Glomerular visceral epithelial cell (primary cell): ENCODE measurements at regions not wholly inside any gene's neighbourhood (a gene's known extent, or its start where the extent isn't known, plus 50 kb on each side); places are given as distances from the start of the nearest gene placed in this dataset.
"Not testable (repeated sequence)": the region's sequence is repeated elsewhere in the genome, so short reads cannot be mapped to it uniquely, and the experiment has no call there.

Experiments used
- DNase-seq: peaks from one replicate; pipeline ENCODE4 v3.0.0-alpha.2; 2016; ENCODE audit errors: extremely low spot score

DNA sequence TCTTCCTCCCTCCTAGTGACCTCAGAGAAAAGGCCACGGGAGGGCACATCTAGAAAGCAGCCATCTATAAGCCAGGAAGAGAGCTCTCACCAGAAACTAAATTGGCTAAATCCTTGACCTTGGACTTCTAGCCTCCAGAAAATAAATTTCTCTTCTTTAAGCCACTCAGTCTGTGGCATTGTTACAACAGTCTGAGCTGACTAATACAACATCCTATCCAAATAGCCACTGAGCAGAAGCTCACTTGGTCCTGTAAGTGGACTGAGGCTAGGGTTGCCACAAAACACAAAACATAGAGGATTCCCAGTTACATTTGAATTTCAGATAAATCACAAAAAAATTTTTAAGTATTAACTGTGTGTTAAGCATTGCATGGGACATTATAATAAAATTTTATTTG, 383.4 kb downstream of the MLLT3 start:
- DNase-seq = no peak

DNA sequence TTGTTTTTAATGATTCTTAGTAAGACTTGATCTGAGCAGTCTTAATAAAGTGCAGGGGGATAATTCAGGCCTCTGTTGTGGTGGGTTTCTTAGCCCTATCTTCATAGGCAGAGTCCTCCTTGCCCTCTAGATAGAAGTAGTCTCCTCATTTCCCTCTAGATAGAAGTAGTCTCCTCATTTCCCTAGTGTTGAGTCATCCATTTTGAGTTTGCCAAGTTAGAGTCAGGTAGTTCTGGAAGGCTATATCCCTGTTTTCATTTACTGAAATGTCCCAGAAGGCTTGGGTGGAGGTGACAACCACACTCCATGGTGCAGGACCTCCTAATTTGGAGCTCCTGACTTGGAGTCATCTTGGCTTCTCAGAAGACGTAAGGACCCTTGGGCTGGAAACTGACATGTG, 384.6 kb downstream of the MLLT3 start:
- DNase-seq = no peak

- DNase-seq = no peak
These were observed 385.6 kb downstream of the MLLT3 start for GRCh38 chr9:20236676-20237075.

- not testable (repeated sequence) for DNase-seq
These were observed 387.1 kb downstream of the MLLT3 start for GRCh38 chr9:20235206-20235605.

GRCh38 chr9:20228096-20228495, 394.2 kb downstream of the MLLT3 start:
- no peak for DNase-seq

- DNase-seq = no peak
These were observed 395.0 kb downstream of the MLLT3 start for GRCh38 chr9:20227166-20227874.

DNA sequence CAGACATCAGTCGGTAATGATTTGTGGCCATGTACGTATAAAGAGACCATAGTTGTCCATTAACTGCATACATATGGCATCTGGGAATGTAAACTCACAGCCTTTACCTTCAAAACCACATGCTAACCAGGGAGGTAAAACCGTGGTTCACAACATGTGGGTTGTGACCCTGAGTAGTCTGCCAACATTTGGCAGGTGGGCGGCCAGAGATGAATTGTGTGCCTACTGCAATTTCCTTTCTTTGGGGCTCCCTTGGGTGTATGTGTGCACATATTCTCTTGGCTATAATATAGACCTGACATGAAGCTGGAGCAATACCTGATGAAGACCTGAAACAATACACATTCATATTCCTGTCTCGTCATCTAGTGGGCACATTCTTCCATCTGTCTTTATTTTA, 396.0 kb downstream of the MLLT3 start:
- no peak for DNase-seq

DNA sequence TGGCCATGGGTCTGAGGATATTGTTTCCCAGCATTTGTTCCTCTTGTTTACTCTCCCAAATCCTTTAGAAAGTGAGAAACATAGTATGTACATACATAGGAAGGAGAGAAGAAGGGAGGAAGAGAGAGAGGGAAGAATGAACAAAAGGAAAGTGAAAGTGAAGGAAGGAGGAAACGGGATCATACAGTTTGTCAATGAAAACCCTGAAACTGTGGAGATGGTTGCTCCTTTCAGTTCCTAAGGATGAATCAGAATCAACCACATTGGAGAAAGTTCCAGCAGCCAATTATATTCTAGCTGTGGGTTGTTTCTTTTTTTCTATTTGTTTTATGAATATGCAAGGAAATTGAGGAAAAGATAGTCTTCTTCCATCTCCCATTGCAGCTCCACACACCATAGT, 396.5 kb downstream of the MLLT3 start:
- DNase-seq = no peak

DNA sequence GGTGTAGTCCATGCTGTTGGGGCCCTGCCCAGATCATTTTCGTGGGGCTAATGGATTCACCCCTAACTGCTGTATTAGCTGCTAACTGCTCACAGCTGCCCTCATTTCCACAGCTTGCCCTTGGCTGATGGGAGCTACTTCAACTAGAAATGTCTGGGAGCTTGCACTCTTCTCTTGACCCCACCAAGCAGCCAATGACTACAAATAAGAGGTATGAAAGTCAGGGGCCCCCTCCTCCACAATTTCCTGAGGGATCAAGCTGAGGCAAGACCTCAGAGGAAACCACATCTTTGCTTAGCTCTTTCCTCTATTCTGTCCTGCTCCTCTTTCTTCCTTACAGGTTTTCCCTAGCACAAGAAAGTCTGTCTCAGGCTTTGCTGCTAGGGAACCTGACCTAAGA, 397.5 kb downstream of the MLLT3 start:
- no peak for DNase-seq

DNA sequence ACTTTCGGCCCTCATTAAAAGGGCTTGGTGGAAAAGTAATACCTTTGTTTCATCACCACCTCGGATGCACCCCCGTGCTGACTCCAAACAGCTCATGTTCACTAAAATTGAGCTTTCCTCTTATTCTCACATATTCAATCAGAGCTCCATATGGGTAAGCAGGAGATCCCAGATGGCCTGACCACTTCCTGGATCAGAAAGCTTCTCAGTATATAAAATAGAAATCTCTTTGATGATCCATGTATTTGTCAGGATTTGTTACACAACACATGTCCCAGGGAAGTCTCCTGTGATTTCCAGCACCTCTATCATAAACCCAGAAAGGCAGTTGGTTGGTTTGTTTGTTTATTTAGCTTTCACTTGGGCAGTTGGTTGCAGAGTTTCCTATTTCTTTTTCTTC, 402.0 kb downstream of the MLLT3 start:
- DNase-seq = no peak

- DNase-seq = no peak
These were observed 402.9 kb downstream of the MLLT3 start for GRCh38 chr9:20219437-20219836.

DNA sequence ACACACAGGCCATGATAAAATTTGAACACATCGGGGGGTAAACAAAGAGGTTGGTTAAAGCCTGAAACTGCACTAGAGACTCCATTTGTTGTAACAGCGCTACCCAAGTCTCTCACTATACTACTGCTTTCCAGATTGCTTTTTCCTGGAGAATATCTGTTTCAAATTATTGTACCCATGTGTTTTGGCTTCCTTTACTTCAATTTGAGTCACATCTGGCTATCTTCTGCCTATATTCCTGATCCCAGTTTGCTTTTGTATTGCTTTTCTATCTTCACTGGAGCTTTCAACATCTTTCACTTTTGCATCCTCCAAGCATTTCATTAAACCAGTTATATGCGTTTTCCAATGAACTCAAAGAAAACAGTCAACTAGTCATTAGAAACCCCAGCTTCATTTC, 404.7 kb downstream of the MLLT3 start:
- DNase-seq = no peak

DNA sequence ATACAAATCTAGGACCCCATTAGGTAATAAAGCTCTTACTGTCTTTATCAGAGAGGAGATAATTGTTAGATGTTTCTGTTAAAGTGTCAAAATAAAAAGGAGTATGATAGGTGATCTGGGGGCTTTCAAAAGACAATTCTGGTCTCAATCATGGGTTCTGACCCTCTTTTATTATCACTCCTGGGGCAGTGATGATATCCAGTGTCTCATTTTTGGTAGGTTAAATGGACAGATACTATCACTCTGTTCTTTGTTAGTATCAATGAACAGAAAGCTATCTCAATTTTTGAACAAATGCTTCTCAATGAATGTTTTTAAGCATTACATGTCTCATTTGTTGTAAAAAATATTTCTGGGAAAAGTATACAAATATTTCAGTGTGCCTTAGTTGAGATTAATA, 405.9 kb downstream of the MLLT3 start:
- no peak for DNase-seq

DNA sequence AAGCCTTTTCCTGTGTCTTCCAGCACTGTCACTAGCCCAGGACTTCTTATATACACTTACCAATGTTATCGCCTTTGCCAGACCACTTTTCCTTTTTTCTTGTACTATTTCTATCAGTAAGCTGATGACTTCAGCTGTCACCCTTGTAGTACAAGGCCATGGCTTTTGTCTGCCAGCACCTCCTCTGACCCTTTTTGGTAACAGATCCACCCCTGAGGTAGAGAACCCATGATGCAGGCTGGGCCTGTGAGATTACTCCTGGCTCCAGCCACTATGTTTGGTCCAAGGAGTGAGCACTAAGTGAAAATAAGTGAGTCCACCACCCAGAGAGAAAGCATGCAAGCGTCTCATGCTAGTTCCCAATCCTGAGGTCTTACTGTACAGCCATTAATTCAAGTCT, 406.7 kb downstream of the MLLT3 start:
- no peak for DNase-seq

GRCh38 chr9:20212806-20213205, 409.5 kb downstream of the MLLT3 start:
- DNase-seq = no peak

GRCh38 chr9:20209391-20210340, 412.6 kb downstream of the MLLT3 start:
- no peak for DNase-seq

DNA sequence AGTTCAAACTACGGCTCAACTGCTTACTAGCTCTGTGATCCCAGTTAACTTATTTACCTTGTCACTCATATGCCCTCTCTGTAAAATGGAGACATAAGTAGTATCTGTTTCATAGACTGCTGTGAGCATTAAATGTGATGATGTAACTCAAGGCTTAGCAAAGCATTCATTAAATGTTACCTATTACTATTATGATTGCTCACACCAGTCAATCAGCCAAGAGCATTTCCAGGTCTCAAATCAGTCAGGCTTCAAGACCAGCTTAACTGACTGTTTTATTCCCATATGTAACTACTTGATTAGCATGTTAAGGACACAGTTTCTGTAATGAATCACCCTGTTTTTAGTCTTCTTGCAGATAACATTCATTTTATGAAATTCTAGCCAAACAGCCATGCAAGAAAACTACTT, 413.3 kb downstream of the MLLT3 start:
- DNase-seq = no peak

GRCh38 chr9:20208226-20208625, 414.1 kb downstream of the MLLT3 start:
- no peak for DNase-seq

DNA sequence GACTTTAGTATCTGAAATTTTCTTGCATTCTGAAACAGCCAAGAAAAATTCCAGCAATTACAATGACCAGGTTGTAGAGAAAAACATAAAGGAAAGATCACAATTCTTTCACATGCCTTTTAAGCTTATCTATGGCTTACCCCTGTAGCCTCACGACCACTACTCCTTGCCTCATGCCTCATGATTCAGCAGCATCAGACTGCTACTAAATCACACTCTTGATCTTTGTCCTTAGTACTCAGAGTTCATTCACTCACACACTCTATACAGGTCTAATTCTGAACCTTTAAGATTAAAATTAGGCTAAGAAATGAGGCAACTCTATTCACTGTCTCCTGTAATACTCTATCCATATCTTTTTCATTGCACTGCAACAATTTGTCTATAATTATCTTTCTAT, 415.1 kb downstream of the MLLT3 start:
- DNase-seq = no peak

DNA sequence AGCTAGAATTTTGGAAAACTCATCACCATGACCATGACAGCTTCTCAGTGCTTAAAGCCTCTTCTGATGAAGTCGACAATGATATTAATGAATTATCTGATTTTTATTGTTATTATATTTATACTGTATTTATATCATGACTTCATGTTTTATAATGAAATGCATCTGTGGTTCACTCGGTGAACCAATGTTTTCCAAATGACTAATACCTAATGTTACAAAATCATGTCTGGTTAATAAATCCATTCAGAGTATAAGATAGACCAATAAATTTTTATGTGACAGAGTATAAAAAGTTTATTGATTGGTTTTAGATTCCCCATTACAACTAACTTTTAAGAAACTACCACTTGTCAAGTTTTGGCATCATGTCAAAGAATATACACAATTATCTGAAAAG, 416.5 kb downstream of the MLLT3 start:
- DNase-seq = no peak

GRCh38 chr9:20200991-20201431, 412.2 kb upstream of the SLC24A2 start:
- DNase-seq = no peak

DNA sequence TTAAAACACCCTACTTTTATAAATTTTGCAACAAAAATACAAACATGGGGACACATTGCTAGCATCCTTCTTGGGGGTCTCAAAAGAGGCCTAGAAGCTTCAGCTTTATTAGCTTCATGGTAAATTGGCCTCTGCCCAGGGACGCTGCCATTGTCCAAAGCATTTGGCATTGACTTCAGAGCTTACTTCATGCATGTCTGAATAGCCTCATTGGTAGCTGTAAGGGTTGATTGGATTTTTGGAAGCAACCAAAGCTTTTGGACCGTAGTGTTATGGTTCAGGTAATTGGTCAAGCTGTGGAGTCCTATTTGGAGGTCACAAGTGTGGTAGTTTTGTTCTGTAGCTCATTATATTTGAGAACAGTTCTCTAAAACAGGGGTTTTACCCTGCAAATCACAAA, 411.7 kb upstream of the SLC24A2 start:
- DNase-seq = no peak

GRCh38 chr9:20199111-20199510, 410.3 kb upstream of the SLC24A2 start:
- no peak for DNase-seq
